GM23338 (cell line): ENCODE measurements at regions not wholly inside any gene's neighbourhood (a gene's known extent, or its start where the extent isn't known, plus 50 kb on each side); places are given as distances from the start of the nearest gene placed in this dataset.

Experiments used
- CREB1 ChIP-seq: fragments of 250-450 bp; sonication (Bioruptor Pico); IDR thresholded peaks from 2 replicates; pipeline ENCODE4 v1.5.0; 2020; ENCODE audit warnings: low read depth, mild to moderate bottlenecking, moderate library complexity
- EZH2 ChIP-seq: fragments of 200-600 bp; sonication (generic); IDR thresholded peaks from one replicate; pipeline ENCODE4 v1.8.0; 2017; ENCODE audit warnings: antibody characterized with exemption, mild to moderate bottlenecking, low read depth; ENCODE audit not compliant: unreplicated experiment
- EZH2phosphoT487 ChIP-seq: fragments of 200-600 bp; sonication (generic); IDR thresholded peaks from one replicate; pipeline ENCODE4 v1.8.1; 2018; ENCODE audit warnings: antibody characterized with exemption; ENCODE audit not compliant: unreplicated experiment
- JUNB ChIP-seq: IDR thresholded peaks from one replicate; pipeline ENCODE4 v1.6.1; 2016; ENCODE audit warnings: antibody characterized with exemption; ENCODE audit not compliant: unreplicated experiment
- NANOG ChIP-seq: IDR thresholded peaks from 2 replicates; pipeline ENCODE4 v1.6.1; 2016; ENCODE audit warnings: antibody characterized with exemption, borderline replicate concordance
- POLR2AphosphoS5 ChIP-seq: IDR thresholded peaks from 2 replicates; pipeline ENCODE4 v1.6.1; 2016; ENCODE audit warnings: antibody characterized with exemption, low read depth
- ZNF114 ChIP-seq: fragments of 250-450 bp; sonication (Bioruptor Pico); IDR thresholded peaks from 2 replicates; pipeline ENCODE4 v1.5.0; 2020; ENCODE audit warnings: mild to moderate bottlenecking, moderate library complexity
- ZNF331 ChIP-seq: fragments of 250-450 bp; sonication (Bioruptor Pico); IDR thresholded peaks from 2 replicates; pipeline ENCODE4 v1.5.0; 2020; ENCODE audit warnings: low read depth, mild to moderate bottlenecking, moderate library complexity
- TF ChIP-seq, protein P1 (sequence below), 2 experiments: fragments of 200-600 bp in 1 of 2; sonication (generic) in 1 of 2; conservative IDR thresholded peaks; 2 replicates each; pipeline versions ENCODE4 v1.5.1 to v1.6.1; 2016 to 2017; ENCODE audit warnings: antibody characterized with exemption in 2 of 2, low read depth in 2 of 2, mild to moderate bottlenecking in 2 of 2, moderate library complexity in 1 of 2
- TF ChIP-seq, protein P2 (sequence below): IDR thresholded peaks from one replicate; pipeline ENCODE4 v1.6.1; 2018; ENCODE audit warnings: antibody characterized with exemption; ENCODE audit not compliant: unreplicated experiment
- TF ChIP-seq, protein P3 (sequence below): fragments of 250-450 bp; sonication (Bioruptor Pico); IDR thresholded peaks from 2 replicates; pipeline ENCODE4 v1.5.0; 2020; ENCODE audit warnings: mild to moderate bottlenecking, moderate library complexity
- TF ChIP-seq, protein P4 (sequence below): IDR thresholded peaks from 2 replicates; pipeline ENCODE4 v1.6.1; 2016; ENCODE audit warnings: antibody characterized with exemption

DNA sequence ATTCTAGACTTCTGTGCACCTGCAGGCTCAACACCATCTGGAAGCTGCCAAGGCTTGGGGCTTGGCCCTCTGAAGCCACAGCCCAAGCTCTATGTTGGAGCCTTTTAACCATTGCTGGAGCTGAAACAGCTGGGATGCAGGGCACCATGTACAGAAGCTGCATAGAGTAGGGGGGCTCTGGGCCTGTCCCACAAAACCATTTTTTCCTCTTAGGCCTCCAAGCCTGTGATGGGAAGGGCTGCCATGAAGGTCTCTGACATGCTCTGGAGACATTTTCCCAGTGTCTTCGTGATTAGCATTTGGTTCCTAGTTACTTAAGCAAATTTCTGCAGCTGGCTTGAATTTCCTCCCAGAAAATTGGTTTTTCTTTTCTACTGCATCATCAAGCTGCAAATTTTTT lies 999.3 kb upstream of the GRIA3 start:
- TF ChIP-seq, protein P1, sequence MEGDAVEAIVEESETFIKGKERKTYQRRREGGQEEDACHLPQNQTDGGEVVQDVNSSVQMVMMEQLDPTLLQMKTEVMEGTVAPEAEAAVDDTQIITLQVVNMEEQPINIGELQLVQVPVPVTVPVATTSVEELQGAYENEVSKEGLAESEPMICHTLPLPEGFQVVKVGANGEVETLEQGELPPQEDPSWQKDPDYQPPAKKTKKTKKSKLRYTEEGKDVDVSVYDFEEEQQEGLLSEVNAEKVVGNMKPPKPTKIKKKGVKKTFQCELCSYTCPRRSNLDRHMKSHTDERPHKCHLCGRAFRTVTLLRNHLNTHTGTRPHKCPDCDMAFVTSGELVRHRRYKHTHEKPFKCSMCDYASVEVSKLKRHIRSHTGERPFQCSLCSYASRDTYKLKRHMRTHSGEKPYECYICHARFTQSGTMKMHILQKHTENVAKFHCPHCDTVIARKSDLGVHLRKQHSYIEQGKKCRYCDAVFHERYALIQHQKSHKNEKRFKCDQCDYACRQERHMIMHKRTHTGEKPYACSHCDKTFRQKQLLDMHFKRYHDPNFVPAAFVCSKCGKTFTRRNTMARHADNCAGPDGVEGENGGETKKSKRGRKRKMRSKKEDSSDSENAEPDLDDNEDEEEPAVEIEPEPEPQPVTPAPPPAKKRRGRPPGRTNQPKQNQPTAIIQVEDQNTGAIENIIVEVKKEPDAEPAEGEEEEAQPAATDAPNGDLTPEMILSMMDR (conservative IDR thresholded peaks at IDR 0.05; ENCODE audit: low read depth in 2 of 2), result no peak
- TF ChIP-seq ZNF114 (CRISPR knock-in tag) (no peak), ZNF331 (CRISPR knock-in tag) (no peak), POLR2AphosphoS5 (no peak), EZH2 (no peak), CREB1 (no peak), NANOG (no peak), JUNB (no peak), EZH2phosphoT487 (no peak)
- TF ChIP-seq, protein P2, sequence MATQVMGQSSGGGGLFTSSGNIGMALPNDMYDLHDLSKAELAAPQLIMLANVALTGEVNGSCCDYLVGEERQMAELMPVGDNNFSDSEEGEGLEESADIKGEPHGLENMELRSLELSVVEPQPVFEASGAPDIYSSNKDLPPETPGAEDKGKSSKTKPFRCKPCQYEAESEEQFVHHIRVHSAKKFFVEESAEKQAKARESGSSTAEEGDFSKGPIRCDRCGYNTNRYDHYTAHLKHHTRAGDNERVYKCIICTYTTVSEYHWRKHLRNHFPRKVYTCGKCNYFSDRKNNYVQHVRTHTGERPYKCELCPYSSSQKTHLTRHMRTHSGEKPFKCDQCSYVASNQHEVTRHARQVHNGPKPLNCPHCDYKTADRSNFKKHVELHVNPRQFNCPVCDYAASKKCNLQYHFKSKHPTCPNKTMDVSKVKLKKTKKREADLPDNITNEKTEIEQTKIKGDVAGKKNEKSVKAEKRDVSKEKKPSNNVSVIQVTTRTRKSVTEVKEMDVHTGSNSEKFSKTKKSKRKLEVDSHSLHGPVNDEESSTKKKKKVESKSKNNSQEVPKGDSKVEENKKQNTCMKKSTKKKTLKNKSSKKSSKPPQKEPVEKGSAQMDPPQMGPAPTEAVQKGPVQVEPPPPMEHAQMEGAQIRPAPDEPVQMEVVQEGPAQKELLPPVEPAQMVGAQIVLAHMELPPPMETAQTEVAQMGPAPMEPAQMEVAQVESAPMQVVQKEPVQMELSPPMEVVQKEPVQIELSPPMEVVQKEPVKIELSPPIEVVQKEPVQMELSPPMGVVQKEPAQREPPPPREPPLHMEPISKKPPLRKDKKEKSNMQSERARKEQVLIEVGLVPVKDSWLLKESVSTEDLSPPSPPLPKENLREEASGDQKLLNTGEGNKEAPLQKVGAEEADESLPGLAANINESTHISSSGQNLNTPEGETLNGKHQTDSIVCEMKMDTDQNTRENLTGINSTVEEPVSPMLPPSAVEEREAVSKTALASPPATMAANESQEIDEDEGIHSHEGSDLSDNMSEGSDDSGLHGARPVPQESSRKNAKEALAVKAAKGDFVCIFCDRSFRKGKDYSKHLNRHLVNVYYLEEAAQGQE, result no peak
- TF ChIP-seq, protein P3, sequence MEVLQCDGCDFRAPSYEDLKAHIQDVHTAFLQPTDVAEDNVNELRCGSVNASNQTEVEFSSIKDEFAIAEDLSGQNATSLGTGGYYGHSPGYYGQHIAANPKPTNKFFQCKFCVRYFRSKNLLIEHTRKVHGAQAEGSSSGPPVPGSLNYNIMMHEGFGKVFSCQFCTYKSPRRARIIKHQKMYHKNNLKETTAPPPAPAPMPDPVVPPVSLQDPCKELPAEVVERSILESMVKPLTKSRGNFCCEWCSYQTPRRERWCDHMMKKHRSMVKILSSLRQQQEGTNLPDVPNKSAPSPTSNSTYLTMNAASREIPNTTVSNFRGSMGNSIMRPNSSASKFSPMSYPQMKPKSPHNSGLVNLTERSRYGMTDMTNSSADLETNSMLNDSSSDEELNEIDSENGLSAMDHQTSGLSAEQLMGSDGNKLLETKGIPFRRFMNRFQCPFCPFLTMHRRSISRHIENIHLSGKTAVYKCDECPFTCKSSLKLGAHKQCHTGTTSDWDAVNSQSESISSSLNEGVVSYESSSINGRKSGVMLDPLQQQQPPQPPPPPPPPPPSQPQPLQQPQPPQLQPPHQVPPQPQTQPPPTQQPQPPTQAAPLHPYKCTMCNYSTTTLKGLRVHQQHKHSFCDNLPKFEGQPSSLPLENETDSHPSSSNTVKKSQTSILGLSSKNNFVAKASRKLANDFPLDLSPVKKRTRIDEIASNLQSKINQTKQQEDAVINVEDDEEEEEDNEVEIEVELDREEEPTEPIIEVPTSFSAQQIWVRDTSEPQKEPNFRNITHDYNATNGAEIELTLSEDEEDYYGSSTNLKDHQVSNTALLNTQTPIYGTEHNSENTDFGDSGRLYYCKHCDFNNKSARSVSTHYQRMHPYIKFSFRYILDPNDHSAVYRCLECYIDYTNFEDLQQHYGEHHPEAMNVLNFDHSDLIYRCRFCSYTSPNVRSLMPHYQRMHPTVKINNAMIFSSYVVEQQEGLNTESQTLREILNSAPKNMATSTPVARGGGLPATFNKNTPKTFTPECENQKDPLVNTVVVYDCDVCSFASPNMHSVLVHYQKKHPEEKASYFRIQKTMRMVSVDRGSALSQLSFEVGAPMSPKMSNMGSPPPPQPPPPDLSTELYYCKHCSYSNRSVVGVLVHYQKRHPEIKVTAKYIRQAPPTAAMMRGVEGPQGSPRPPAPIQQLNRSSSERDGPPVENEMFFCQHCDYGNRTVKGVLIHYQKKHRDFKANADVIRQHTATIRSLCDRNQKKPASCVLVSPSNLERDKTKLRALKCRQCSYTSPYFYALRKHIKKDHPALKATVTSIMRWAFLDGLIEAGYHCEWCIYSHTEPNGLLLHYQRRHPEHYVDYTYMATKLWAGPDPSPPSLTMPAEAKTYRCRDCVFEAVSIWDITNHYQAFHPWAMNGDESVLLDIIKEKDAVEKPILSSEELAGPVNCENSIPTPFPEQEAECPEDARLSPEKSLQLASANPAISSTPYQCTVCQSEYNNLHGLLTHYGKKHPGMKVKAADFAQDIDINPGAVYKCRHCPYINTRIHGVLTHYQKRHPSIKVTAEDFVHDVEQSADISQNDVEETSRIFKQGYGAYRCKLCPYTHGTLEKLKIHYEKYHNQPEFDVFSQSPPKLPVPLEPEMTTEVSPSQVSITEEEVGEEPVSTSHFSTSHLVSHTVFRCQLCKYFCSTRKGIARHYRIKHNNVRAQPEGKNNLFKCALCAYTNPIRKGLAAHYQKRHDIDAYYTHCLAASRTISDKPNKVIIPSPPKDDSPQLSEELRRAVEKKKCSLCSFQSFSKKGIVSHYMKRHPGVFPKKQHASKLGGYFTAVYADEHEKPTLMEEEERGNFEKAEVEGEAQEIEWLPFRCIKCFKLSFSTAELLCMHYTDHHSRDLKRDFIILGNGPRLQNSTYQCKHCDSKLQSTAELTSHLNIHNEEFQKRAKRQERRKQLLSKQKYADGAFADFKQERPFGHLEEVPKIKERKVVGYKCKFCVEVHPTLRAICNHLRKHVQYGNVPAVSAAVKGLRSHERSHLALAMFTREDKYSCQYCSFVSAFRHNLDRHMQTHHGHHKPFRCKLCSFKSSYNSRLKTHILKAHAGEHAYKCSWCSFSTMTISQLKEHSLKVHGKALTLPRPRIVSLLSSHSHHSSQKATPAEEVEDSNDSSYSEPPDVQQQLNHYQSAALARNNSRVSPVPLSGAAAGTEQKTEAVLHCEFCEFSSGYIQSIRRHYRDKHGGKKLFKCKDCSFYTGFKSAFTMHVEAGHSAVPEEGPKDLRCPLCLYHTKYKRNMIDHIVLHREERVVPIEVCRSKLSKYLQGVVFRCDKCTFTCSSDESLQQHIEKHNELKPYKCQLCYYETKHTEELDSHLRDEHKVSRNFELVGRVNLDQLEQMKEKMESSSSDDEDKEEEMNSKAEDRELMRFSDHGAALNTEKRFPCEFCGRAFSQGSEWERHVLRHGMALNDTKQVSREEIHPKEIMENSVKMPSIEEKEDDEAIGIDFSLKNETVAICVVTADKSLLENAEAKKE, result no peak
- TF ChIP-seq, protein P4, sequence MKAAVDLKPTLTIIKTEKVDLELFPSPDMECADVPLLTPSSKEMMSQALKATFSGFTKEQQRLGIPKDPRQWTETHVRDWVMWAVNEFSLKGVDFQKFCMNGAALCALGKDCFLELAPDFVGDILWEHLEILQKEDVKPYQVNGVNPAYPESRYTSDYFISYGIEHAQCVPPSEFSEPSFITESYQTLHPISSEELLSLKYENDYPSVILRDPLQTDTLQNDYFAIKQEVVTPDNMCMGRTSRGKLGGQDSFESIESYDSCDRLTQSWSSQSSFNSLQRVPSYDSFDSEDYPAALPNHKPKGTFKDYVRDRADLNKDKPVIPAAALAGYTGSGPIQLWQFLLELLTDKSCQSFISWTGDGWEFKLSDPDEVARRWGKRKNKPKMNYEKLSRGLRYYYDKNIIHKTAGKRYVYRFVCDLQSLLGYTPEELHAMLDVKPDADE, result no peak
